ENCODE measurements at regions not wholly inside any gene's neighbourhood (a gene's known extent, or its start where the extent isn't known, plus 50 kb on each side); places are given as distances from the start of the nearest gene placed in this dataset.
"Not testable (repeated sequence)": the region's sequence is repeated elsewhere in the genome, so short reads cannot be mapped to it uniquely, and the experiment has no call there.

DNA sequence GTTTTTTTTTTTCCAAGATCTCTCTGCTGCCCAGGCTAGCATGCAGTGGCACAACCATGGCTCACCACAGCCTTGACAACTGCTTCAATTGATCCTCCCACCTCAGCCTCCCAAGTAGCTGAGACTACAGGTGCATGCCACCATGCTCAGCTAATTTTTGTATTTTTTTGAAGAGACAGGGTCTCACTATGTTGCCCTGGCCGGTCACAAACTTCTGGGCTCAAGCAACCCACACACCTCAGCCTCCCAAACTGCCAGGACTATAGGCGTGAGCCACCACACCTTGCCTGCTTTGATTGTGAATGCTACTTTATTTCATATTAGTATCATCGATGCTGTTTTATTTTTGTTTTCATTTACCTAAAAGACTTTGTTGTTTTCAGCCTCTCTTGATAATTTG is 81.5 kb upstream of the GNAZ start:
- no peak for DNase-seq (ENCODE audit: low read depth)
- no peak overlapping the region for H3K4me3 ChIP-seq (ENCODE audit: low read depth, low read length)
- TF ChIP-seq, protein P1, sequence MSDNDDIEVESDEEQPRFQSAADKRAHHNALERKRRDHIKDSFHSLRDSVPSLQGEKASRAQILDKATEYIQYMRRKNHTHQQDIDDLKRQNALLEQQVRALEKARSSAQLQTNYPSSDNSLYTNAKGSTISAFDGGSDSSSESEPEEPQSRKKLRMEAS (IDR thresholded peaks at IDR 0.05; ENCODE audit: low read depth, low read length), result no peak
- TF ChIP-seq POLR2A (IDR thresholded peaks at IDR 0.05; ENCODE audit: extremely low read depth, insufficient read length), result no peak
- TF ChIP-seq, protein P2, sequence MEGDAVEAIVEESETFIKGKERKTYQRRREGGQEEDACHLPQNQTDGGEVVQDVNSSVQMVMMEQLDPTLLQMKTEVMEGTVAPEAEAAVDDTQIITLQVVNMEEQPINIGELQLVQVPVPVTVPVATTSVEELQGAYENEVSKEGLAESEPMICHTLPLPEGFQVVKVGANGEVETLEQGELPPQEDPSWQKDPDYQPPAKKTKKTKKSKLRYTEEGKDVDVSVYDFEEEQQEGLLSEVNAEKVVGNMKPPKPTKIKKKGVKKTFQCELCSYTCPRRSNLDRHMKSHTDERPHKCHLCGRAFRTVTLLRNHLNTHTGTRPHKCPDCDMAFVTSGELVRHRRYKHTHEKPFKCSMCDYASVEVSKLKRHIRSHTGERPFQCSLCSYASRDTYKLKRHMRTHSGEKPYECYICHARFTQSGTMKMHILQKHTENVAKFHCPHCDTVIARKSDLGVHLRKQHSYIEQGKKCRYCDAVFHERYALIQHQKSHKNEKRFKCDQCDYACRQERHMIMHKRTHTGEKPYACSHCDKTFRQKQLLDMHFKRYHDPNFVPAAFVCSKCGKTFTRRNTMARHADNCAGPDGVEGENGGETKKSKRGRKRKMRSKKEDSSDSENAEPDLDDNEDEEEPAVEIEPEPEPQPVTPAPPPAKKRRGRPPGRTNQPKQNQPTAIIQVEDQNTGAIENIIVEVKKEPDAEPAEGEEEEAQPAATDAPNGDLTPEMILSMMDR (IDR thresholded peaks at IDR 0.05; ENCODE audit: low read depth, low read length), result no peak
- TF ChIP-seq MYC (IDR thresholded peaks at IDR 0.05; ENCODE audit: low read depth, low read length), result no peak

DNA sequence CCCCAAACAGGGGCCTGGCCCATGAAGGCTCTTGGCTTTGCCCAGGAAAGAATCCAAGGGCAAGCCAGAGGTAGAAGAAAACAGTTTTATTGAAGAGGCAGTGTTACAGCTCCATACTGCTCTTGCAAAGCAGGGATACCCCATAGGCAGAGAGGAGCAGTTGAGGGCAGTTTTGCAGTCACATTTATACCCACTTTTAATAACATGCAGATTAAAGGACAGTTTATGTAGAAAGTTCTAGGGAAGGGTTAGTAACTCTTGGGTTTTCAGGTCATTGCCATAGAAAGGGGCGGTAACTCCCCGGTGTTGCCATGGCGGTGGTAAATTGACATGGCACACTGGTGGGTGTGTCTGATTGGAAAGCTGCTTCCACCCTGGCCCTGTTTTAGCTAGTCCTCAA is 80.5 kb upstream of the GNAZ start:
- TF ChIP-seq POLR2A (IDR thresholded peaks at IDR 0.05; ENCODE audit: extremely low read depth, insufficient read length), result no peak
- TF ChIP-seq MYC (IDR thresholded peaks at IDR 0.05; ENCODE audit: low read depth, low read length), result no peak
- TF ChIP-seq, protein P2 (IDR thresholded peaks at IDR 0.05; ENCODE audit: low read depth, low read length), result no peak
- TF ChIP-seq, protein P1 (IDR thresholded peaks at IDR 0.05; ENCODE audit: low read depth, low read length), result no peak
- H3K4me3 ChIP-seq (ENCODE audit: low read depth, low read length), result no peak overlapping the region
- DNase-seq (ENCODE audit: low read depth), result no peak

DNA sequence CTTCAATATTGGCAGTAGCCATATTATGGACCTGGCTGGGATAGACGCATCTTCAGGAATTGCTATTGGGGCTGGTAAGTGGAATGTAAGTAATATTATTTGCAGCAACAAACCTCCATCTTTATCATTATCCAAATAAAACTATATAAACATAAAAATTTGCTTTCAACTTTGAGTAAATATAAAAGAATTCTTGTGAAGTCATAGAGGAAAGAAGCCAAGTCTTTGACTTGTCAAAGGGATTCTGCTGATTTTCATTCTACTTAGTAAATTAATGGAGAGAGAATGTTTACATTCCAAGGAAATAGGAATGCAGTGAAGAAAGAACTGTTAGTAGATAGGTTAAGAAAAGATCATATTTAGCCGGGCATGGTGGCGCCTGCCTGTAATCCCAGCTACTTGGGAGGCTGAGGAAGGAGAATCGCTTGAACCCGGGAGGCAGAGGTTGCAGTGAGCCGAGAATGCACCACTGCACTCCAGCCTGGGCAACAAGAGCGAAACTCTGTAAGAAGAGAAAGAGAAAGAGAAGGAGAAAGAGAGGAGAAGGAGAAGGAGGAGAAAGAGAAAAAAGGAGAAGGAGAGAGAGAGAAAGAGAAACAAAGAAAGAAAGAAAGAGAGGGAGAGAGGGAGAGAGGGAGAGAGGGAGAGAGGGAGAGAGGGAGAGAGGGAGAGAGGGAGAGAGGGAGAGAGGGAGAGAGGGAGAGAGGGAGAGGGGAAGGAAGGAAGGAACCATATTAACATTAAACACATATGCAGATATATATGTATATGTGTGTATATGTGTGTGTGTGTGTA is 79.4 kb upstream of the GNAZ start:
- not testable (repeated sequence) for H3K4me3 ChIP-seq (ENCODE audit: low read depth, low read length); DNase-seq (ENCODE audit: low read depth)

DNA sequence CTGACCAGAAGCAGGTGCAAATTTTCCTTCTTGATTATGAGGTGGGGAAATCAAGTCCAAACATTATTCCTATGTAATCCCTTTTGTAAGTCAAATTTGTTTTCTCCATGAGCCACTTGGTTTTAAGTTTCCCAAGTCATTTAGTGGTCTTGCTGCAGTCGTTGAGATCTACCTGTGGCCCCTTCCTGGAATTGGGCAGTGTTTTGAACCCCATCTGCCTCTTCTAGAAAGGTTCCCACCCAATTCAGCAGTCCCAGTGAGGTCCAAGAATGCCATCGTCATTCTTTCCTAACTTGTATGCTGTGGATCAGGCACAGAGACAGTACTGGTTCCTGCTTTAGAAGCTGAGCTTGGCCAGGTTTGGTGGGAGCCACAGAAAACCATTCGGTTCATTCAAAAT is 77.8 kb upstream of the GNAZ start:
- H3K4me3 ChIP-seq (ENCODE audit: low read depth, low read length), result no peak overlapping the region
- no peak for DNase-seq (ENCODE audit: low read depth)
- TF ChIP-seq MYC (IDR thresholded peaks at IDR 0.05; ENCODE audit: low read depth, low read length) (no peak), POLR2A (IDR thresholded peaks at IDR 0.05; ENCODE audit: extremely low read depth, insufficient read length) (no peak)
- TF ChIP-seq, protein P2 (IDR thresholded peaks at IDR 0.05; ENCODE audit: low read depth, low read length), result no peak
- TF ChIP-seq, protein P1 (IDR thresholded peaks at IDR 0.05; ENCODE audit: low read depth, low read length), result no peak

DNA sequence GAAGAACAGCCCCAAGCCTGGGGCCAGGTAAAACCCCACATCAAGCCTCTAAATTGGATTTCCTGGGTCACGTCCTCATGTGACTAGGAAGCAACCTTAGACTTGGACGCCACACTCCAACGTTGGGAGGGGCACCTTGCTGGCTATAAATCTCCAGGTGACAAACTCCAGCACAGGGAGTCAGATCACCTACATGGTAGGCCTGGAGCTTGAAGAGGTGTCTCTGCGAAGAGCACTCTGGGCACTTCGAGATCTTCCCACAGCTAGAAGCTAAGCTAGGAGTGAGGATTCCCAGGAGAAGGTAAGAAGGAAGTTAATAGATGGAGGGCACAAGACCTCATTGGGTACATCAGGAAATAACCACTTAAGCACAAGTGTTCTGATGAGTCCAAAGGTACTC is 77.1 kb upstream of the GNAZ start:
- no peak overlapping the region for H3K4me3 ChIP-seq (ENCODE audit: low read depth, low read length)
- TF ChIP-seq MYC (IDR thresholded peaks at IDR 0.05; ENCODE audit: low read depth, low read length) (no peak), POLR2A (IDR thresholded peaks at IDR 0.05; ENCODE audit: extremely low read depth, insufficient read length) (no peak)
- TF ChIP-seq, protein P2 (IDR thresholded peaks at IDR 0.05; ENCODE audit: low read depth, low read length), result no peak
- TF ChIP-seq, protein P1 (IDR thresholded peaks at IDR 0.05; ENCODE audit: low read depth, low read length), result no peak
- no peak for DNase-seq (ENCODE audit: low read depth)

DNA sequence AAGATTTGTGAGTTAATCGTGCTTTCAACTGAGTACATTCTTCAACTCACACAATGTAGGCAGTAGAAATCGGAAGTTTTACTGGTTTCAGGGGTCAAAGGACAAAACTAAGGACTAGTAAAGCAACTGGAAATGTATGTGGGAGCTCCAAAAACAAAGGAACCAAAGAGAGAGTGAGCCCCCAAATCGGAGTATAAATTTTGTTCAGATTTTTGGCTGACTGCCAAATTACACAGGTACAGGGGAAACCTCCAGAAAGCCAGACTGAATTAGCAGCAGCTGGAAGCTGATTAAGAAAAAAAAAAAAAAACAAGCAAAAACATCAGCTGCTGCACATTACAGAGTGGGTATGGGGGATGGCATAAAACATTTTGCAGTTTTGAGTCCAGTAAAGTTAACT is 75.2 kb upstream of the GNAZ start:
- TF ChIP-seq POLR2A (IDR thresholded peaks at IDR 0.05; ENCODE audit: extremely low read depth, insufficient read length) (no peak), MYC (IDR thresholded peaks at IDR 0.05; ENCODE audit: low read depth, low read length) (no peak)
- TF ChIP-seq, protein P1 (IDR thresholded peaks at IDR 0.05; ENCODE audit: low read depth, low read length), result no peak
- TF ChIP-seq, protein P2 (IDR thresholded peaks at IDR 0.05; ENCODE audit: low read depth, low read length), result no peak
- no peak for DNase-seq (ENCODE audit: low read depth)
- H3K4me3 ChIP-seq (ENCODE audit: low read depth, low read length), result no peak overlapping the region
